ENCODE measurements at regions not wholly inside any gene's neighbourhood (a gene's known extent, or its start where the extent isn't known, plus 50 kb on each side); places are given as distances from the start of the nearest gene placed in this dataset.

DNA sequence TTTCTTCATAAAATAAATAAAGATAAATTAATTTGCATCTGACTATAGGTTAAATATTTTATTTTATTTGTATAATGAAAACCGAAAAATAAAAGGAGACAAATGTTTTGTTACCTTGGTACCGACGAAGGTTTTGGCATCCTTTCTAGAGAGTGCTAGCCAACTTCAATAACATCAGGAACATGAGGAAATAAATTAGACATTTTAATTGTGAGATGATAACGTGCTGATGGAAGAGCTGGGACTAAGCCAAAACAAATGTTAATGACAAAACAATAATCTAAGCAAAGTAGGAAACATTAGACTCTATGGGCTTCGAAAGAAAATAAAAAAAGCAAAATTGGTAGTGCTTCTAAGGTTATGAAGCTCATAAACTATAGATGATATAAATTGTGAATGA, 201.0 kb downstream of the IRX2 start:
- Histone ChIP-seq H3K27me3 (ENCODE audit: insufficient read depth, low read length, poor library complexity, severe bottlenecking) (no peaks in the 10 kb centered on the region), H3K9ac (ENCODE audit: low read depth, low read length, poor library complexity, severe bottlenecking) (no peak overlapping the region), H3K79me2 (ENCODE audit: insufficient read depth, low read length) (no peaks in the 10 kb centered on the region), H3K9me3 (ENCODE audit: insufficient read depth, low read depth, low read length) (peaks cover 11% of the 10 kb centered on the region; the same call in 1 of the 2 replicates), H3K4me3 (ENCODE audit: low read length, poor library complexity, severe bottlenecking) (no peak overlapping the region), H3K9me2 (replicated peaks; ENCODE audit: low read depth, low read length) (no peaks in the 10 kb centered on the region), H3K4me2 (ENCODE audit: low read depth, low read length, poor library complexity, severe bottlenecking) (no peak overlapping the region), H3K36me3 (ENCODE audit: insufficient read depth, low read length) (no peaks in the 10 kb centered on the region), H3K4me1 (ENCODE audit: insufficient read depth, low read length, poor library complexity, severe bottlenecking) (no peaks in the 10 kb centered on the region), H2AFZ (ENCODE audit: low read length) (no peak overlapping the region), H3F3A (ENCODE audit: low read depth) (no peaks in the 10 kb centered on the region), H4K20me1 (ENCODE audit: insufficient read depth, low read length, poor library complexity, severe bottlenecking) (no peaks in the 10 kb centered on the region)
- TF ChIP-seq, protein P1, sequence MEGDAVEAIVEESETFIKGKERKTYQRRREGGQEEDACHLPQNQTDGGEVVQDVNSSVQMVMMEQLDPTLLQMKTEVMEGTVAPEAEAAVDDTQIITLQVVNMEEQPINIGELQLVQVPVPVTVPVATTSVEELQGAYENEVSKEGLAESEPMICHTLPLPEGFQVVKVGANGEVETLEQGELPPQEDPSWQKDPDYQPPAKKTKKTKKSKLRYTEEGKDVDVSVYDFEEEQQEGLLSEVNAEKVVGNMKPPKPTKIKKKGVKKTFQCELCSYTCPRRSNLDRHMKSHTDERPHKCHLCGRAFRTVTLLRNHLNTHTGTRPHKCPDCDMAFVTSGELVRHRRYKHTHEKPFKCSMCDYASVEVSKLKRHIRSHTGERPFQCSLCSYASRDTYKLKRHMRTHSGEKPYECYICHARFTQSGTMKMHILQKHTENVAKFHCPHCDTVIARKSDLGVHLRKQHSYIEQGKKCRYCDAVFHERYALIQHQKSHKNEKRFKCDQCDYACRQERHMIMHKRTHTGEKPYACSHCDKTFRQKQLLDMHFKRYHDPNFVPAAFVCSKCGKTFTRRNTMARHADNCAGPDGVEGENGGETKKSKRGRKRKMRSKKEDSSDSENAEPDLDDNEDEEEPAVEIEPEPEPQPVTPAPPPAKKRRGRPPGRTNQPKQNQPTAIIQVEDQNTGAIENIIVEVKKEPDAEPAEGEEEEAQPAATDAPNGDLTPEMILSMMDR (conservative IDR thresholded peaks at IDR 0.05; ENCODE audit: low read length), result no peak
- TF ChIP-seq EZH2phosphoT487 (IDR thresholded peaks at IDR 0.05; ENCODE audit: borderline replicate concordance), result no peak

GRCh38 chr5:2549900-2550299, 201.6 kb downstream of the IRX2 start:
- peaks cover 11% of the 10 kb centered on the region; the same call in 1 of the 2 replicates for H3K9me3 ChIP-seq (ENCODE audit: insufficient read depth, low read depth, low read length)
- no peak for TF ChIP-seq EZH2phosphoT487 (IDR thresholded peaks at IDR 0.05; ENCODE audit: borderline replicate concordance)
- TF ChIP-seq, protein P1 (conservative IDR thresholded peaks at IDR 0.05; ENCODE audit: low read length), result no peak
- H3K4me2 ChIP-seq (ENCODE audit: low read depth, low read length, poor library complexity, severe bottlenecking), result no peak overlapping the region
- no peak overlapping the region for H2AFZ ChIP-seq (ENCODE audit: low read length)
- H3K9ac ChIP-seq (ENCODE audit: low read depth, low read length, poor library complexity, severe bottlenecking), result no peak overlapping the region
- no peaks in the 10 kb centered on the region for H3K4me1 ChIP-seq (ENCODE audit: insufficient read depth, low read length, poor library complexity, severe bottlenecking)
- no peaks in the 10 kb centered on the region for H3K27me3 ChIP-seq (ENCODE audit: insufficient read depth, low read length, poor library complexity, severe bottlenecking)
- no peak overlapping the region for H3K4me3 ChIP-seq (ENCODE audit: low read length, poor library complexity, severe bottlenecking)
- no peaks in the 10 kb centered on the region for H3K79me2 ChIP-seq (ENCODE audit: insufficient read depth, low read length)
- no peaks in the 10 kb centered on the region for H3K9me2 ChIP-seq (replicated peaks; ENCODE audit: low read depth, low read length)
- H3K36me3 ChIP-seq (ENCODE audit: insufficient read depth, low read length), result no peaks in the 10 kb centered on the region
- H4K20me1 ChIP-seq (ENCODE audit: insufficient read depth, low read length, poor library complexity, severe bottlenecking), result no peaks in the 10 kb centered on the region
- H3F3A ChIP-seq (ENCODE audit: low read depth), result no peaks in the 10 kb centered on the region

GRCh38 chr5:2549354-2549753, 202.1 kb downstream of the IRX2 start:
- Histone ChIP-seq H4K20me1 (ENCODE audit: insufficient read depth, low read length, poor library complexity, severe bottlenecking) (no peaks in the 10 kb centered on the region), H3K9me3 (ENCODE audit: insufficient read depth, low read depth, low read length) (peaks cover 11% of the 10 kb centered on the region; the same call in 1 of the 2 replicates), H2AFZ (ENCODE audit: low read length) (no peak overlapping the region), H3K9ac (ENCODE audit: low read depth, low read length, poor library complexity, severe bottlenecking) (no peak overlapping the region), H3K4me3 (ENCODE audit: low read length, poor library complexity, severe bottlenecking) (no peak overlapping the region), H3K36me3 (ENCODE audit: insufficient read depth, low read length) (no peaks in the 10 kb centered on the region), H3F3A (ENCODE audit: low read depth) (no peaks in the 10 kb centered on the region), H3K9me2 (replicated peaks; ENCODE audit: low read depth, low read length) (no peaks in the 10 kb centered on the region), H3K4me2 (ENCODE audit: low read depth, low read length, poor library complexity, severe bottlenecking) (no peak overlapping the region), H3K4me1 (ENCODE audit: insufficient read depth, low read length, poor library complexity, severe bottlenecking) (no peaks in the 10 kb centered on the region), H3K79me2 (ENCODE audit: insufficient read depth, low read length) (no peaks in the 10 kb centered on the region), H3K27me3 (ENCODE audit: insufficient read depth, low read length, poor library complexity, severe bottlenecking) (no peaks in the 10 kb centered on the region)
- TF ChIP-seq EZH2phosphoT487 (IDR thresholded peaks at IDR 0.05; ENCODE audit: borderline replicate concordance), result no peak
- TF ChIP-seq, protein P1 (conservative IDR thresholded peaks at IDR 0.05; ENCODE audit: low read length), result no peak

All from Loucy (cell line).